ENCODE measurements at regions not wholly inside any gene's neighbourhood (a gene's known extent, or its start where the extent isn't known, plus 50 kb on each side); places are given as distances from the start of the nearest gene placed in this dataset.

- TF ChIP-seq CTCF (IDR thresholded peaks at IDR 0.05) (no peak), POLR2A (IDR thresholded peaks at IDR 0.05) (no peak)
Measured at GRCh38 chr10:70987396-70988130, 99.2 kb upstream of the PCBD1 start.

Measured in thyroid gland (tissue), 4 donors.